ENCODE measurements at regions not wholly inside any gene's neighbourhood (a gene's known extent, or its start where the extent isn't known, plus 50 kb on each side); places are given as distances from the start of the nearest gene placed in this dataset.
"Not testable (repeated sequence)": the region's sequence is repeated elsewhere in the genome, so short reads cannot be mapped to it uniquely, and the experiment has no call there.

GRCh38 chrX:103911236-103911635, 51.2 kb upstream of the TMSB15B start:
- ChIA-PET CTCF (ENCODE audit: partially characterized antibody) (no interaction called here), POLR2A (ENCODE audit: partially characterized antibody) (no interaction called here)
- no peak overlapping the region for H3K27ac ChIP-seq (ENCODE audit: low read depth, low read length)
- Mint-ChIP-seq H3K27me3 (no peaks in the 10 kb centered on the region), H3K9me3 (peaks cover 0 to 3% (median 0%) of the 10 kb centered on the region in 8 donors), H3K27ac (no peak overlapping the region), H3K4me1 (no peaks in the 10 kb centered on the region), H3K4me3 (no peak overlapping the region), H3K36me3 (peaks cover 0 to 3% of the 10 kb centered on the region in 2 donors)
- no peaks in the 10 kb centered on the region for H3K9me3 ChIP-seq (ENCODE audit: control insufficient read depth in 1 of 2, low read length in 2 of 2)
- no peaks in the 10 kb centered on the region for H3K36me3 ChIP-seq (ENCODE audit: insufficient read depth, low read length)
- no peaks in the 10 kb centered on the region for H3K4me1 ChIP-seq (ENCODE audit: insufficient read depth, low read length)
- H3K27me3 ChIP-seq (ENCODE audit: insufficient read depth, low read length), result no peaks in the 10 kb centered on the region
- no peak for DNase-seq
- intact Hi-C loops (cut with micrococcal nuclease), result no loop called here
- no peak overlapping the region for H3K4me3 ChIP-seq (ENCODE audit: low read length in 2 of 2)

- POLR2A ChIA-PET (ENCODE audit: partially characterized antibody), result no interaction called here
- no peak overlapping the region for H3K4me3 Mint-ChIP-seq
- Histone ChIP-seq H3K9me3 (ENCODE audit: control insufficient read depth in 1 of 2, low read length in 2 of 2) (no peaks in the 10 kb centered on the region), H3K4me3 (ENCODE audit: low read length in 2 of 2) (no peak overlapping the region), H3K4me1 (ENCODE audit: insufficient read depth, low read length) (no peaks in the 10 kb centered on the region), H3K27me3 (ENCODE audit: insufficient read depth, low read length) (no peaks in the 10 kb centered on the region), H3K27ac (ENCODE audit: low read depth, low read length) (no peak overlapping the region), H3K36me3 (ENCODE audit: insufficient read depth, low read length) (no peaks in the 10 kb centered on the region)
- no peak overlapping the region for H3K27ac Mint-ChIP-seq
- no peaks in the 10 kb centered on the region for H3K27me3 Mint-ChIP-seq
- no peaks in the 10 kb centered on the region for H3K4me1 Mint-ChIP-seq
- CTCF ChIA-PET (ENCODE audit: partially characterized antibody), result no interaction called here
- H3K36me3 Mint-ChIP-seq, result peaks cover 0 to 3% of the 10 kb centered on the region in 2 donors
- peaks cover 0 to 11% (median 0%) of the 10 kb centered on the region in 8 donors for H3K9me3 Mint-ChIP-seq
- intact Hi-C loops (cut with micrococcal nuclease), result no loop called here
- DNase-seq, result no peak
Observed at GRCh38 chrX:103910430-103910829, 52.0 kb upstream of the TMSB15B start.

- Histone ChIP-seq H3K4me1 (ENCODE audit: insufficient read depth, low read length) (no peaks in the 10 kb centered on the region), H3K4me3 (ENCODE audit: low read length in 2 of 2) (no peak overlapping the region), H3K9me3 (ENCODE audit: control insufficient read depth in 1 of 2, low read length in 2 of 2) (no peaks in the 10 kb centered on the region), H3K27ac (ENCODE audit: low read depth, low read length) (no peak overlapping the region), H3K36me3 (ENCODE audit: insufficient read depth, low read length) (no peaks in the 10 kb centered on the region), H3K27me3 (ENCODE audit: insufficient read depth, low read length) (no peaks in the 10 kb centered on the region)
- intact Hi-C loops (cut with micrococcal nuclease), result no loop called here
- no peaks in the 10 kb centered on the region for H3K27me3 Mint-ChIP-seq
- CTCF ChIA-PET (ENCODE audit: partially characterized antibody), result no interaction called here
- H3K9me3 Mint-ChIP-seq, result peaks cover 0 to 21% (median 2%) of the 10 kb centered on the region in 8 donors
- no peak overlapping the region for H3K4me3 Mint-ChIP-seq
- no peak overlapping the region for H3K27ac Mint-ChIP-seq
- H3K4me1 Mint-ChIP-seq, result no peaks in the 10 kb centered on the region
- no peak for DNase-seq
- POLR2A ChIA-PET (ENCODE audit: partially characterized antibody), result no interaction called here
- no peaks in the 10 kb centered on the region for H3K36me3 Mint-ChIP-seq
Observed at GRCh38 chrX:103904301-103904700, 58.1 kb upstream of the TMSB15B start.

GRCh38 chrX:103902606-103903005, 59.8 kb upstream of the TMSB15B start:
- POLR2A ChIA-PET (ENCODE audit: partially characterized antibody), result not testable (repeated sequence)

GRCh38 chrX:103889216-103889615, 57.2 kb upstream of the RAB9B start:
- Histone ChIP-seq H3K4me3 (ENCODE audit: low read length in 2 of 2) (no peak overlapping the region), H3K9me3 (ENCODE audit: control insufficient read depth in 1 of 2, low read length in 2 of 2) (no peaks in the 10 kb centered on the region), H3K4me1 (ENCODE audit: insufficient read depth, low read length) (no peaks in the 10 kb centered on the region), H3K36me3 (ENCODE audit: insufficient read depth, low read length) (no peaks in the 10 kb centered on the region), H3K27me3 (ENCODE audit: insufficient read depth, low read length) (no peaks in the 10 kb centered on the region), H3K27ac (ENCODE audit: low read depth, low read length) (no peak overlapping the region)
- Mint-ChIP-seq H3K4me1 (no peaks in the 10 kb centered on the region), H3K4me3 (peak overlapping the region in 1 of 8 donors; percentile 32), H3K27ac (no peak overlapping the region), H3K9me3 (peaks cover 0 to 18% (median 3%) of the 10 kb centered on the region in 8 donors), H3K27me3 (peaks cover 0 to 1% of the 10 kb centered on the region in 2 donors), H3K36me3 (peaks cover 0 to 4% of the 10 kb centered on the region in 2 donors)
- ChIA-PET POLR2A (ENCODE audit: partially characterized antibody) (no interaction called here), CTCF (ENCODE audit: partially characterized antibody) (no interaction called here)
- no peak for DNase-seq
- intact Hi-C loops (cut with micrococcal nuclease), result no loop called here

More at GRCh38 chrX:103902606-103903005, 59.8 kb upstream of the TMSB15B start:
- peaks cover 0 to 26% (median 3%) of the 10 kb centered on the region in 8 donors for H3K9me3 Mint-ChIP-seq
- H3K9me3 ChIP-seq (ENCODE audit: control insufficient read depth in 1 of 2, low read length in 2 of 2); intact Hi-C loops (cut with micrococcal nuclease); H3K4me1 Mint-ChIP-seq; CTCF ChIA-PET (ENCODE audit: partially characterized antibody); H3K36me3 Mint-ChIP-seq; H3K27ac ChIP-seq (ENCODE audit: low read depth, low read length); DNase-seq; H3K36me3 ChIP-seq (ENCODE audit: insufficient read depth, low read length); H3K27me3 Mint-ChIP-seq; H3K4me3 ChIP-seq (ENCODE audit: low read length in 2 of 2); H3K27me3 ChIP-seq (ENCODE audit: insufficient read depth, low read length); H3K4me3 Mint-ChIP-seq; H3K27ac Mint-ChIP-seq; H3K4me1 ChIP-seq (ENCODE audit: insufficient read depth, low read length): not testable (repeated sequence)

GRCh38 chrX:103886624-103887023, 54.6 kb upstream of the RAB9B start:
- H3K36me3 ChIP-seq (ENCODE audit: insufficient read depth, low read length), result no peaks in the 10 kb centered on the region
- H3K27me3 ChIP-seq (ENCODE audit: insufficient read depth, low read length), result no peaks in the 10 kb centered on the region
- H3K4me1 ChIP-seq (ENCODE audit: insufficient read depth, low read length), result no peaks in the 10 kb centered on the region
- no peak overlapping the region for H3K4me3 ChIP-seq (ENCODE audit: low read length in 2 of 2)
- no peak overlapping the region for H3K4me3 Mint-ChIP-seq
- H3K9me3 ChIP-seq (ENCODE audit: control insufficient read depth in 1 of 2, low read length in 2 of 2), result no peaks in the 10 kb centered on the region
- no peaks in the 10 kb centered on the region for H3K4me1 Mint-ChIP-seq
- peaks cover 0 to 4% of the 10 kb centered on the region in 2 donors for H3K36me3 Mint-ChIP-seq
- no peak overlapping the region for H3K27ac ChIP-seq (ENCODE audit: low read depth, low read length)
- peaks cover 0 to 1% of the 10 kb centered on the region in 2 donors for H3K27me3 Mint-ChIP-seq
- H3K9me3 Mint-ChIP-seq, result peaks cover 0 to 16% (median 3%) of the 10 kb centered on the region in 8 donors
- ChIA-PET CTCF (ENCODE audit: partially characterized antibody) (no interaction called here), POLR2A (ENCODE audit: partially characterized antibody) (no interaction called here)
- no peak for DNase-seq
- H3K27ac Mint-ChIP-seq, result no peak overlapping the region
- intact Hi-C loops (cut with micrococcal nuclease), result no loop called here

- CTCF ChIA-PET (ENCODE audit: partially characterized antibody), result no interaction called here
- Mint-ChIP-seq H3K27me3 (no peaks in the 10 kb centered on the region), H3K4me3 (no peak overlapping the region), H3K27ac (no peak overlapping the region), H3K9me3 (peaks cover 0 to 14% (median 0%) of the 10 kb centered on the region in 8 donors), H3K36me3 (no peaks in the 10 kb centered on the region), H3K4me1 (no peaks in the 10 kb centered on the region)
- intact Hi-C loops (cut with micrococcal nuclease), result no loop called here
- Histone ChIP-seq H3K4me3 (ENCODE audit: low read length in 2 of 2) (no peak overlapping the region), H3K4me1 (ENCODE audit: insufficient read depth, low read length) (no peaks in the 10 kb centered on the region), H3K9me3 (ENCODE audit: control insufficient read depth in 1 of 2, low read length in 2 of 2) (no peaks in the 10 kb centered on the region), H3K27me3 (ENCODE audit: insufficient read depth, low read length) (no peaks in the 10 kb centered on the region), H3K27ac (ENCODE audit: low read depth, low read length) (no peak overlapping the region), H3K36me3 (ENCODE audit: insufficient read depth, low read length) (no peaks in the 10 kb centered on the region)
- DNase-seq, result no peak
- POLR2A ChIA-PET (ENCODE audit: partially characterized antibody), result no interaction called here
Observed at GRCh38 chrX:103883533-103883932, 51.5 kb upstream of the RAB9B start.

GRCh38 chrX:103882999-103883398, 50.9 kb upstream of the RAB9B start:
- no peaks in the 10 kb centered on the region for H3K27me3 ChIP-seq (ENCODE audit: insufficient read depth, low read length)
- POLR2A ChIA-PET (ENCODE audit: partially characterized antibody), result no interaction called here
- no peak for DNase-seq
- no peak overlapping the region for H3K27ac ChIP-seq (ENCODE audit: low read depth, low read length)
- CTCF ChIA-PET (ENCODE audit: partially characterized antibody), result no interaction called here
- no peaks in the 10 kb centered on the region for H3K9me3 ChIP-seq (ENCODE audit: control insufficient read depth in 1 of 2, low read length in 2 of 2)
- no peaks in the 10 kb centered on the region for H3K36me3 Mint-ChIP-seq
- no peaks in the 10 kb centered on the region for H3K4me1 ChIP-seq (ENCODE audit: insufficient read depth, low read length)
- no peaks in the 10 kb centered on the region for H3K36me3 ChIP-seq (ENCODE audit: insufficient read depth, low read length)
- intact Hi-C loops (cut with micrococcal nuclease), result no loop called here
- no peak overlapping the region for H3K4me3 ChIP-seq (ENCODE audit: low read length in 2 of 2)
- H3K9me3 Mint-ChIP-seq, result peaks cover 0 to 14% (median 0%) of the 10 kb centered on the region in 8 donors
- H3K4me1 Mint-ChIP-seq, result no peaks in the 10 kb centered on the region
- no peaks in the 10 kb centered on the region for H3K27me3 Mint-ChIP-seq
- H3K4me3 Mint-ChIP-seq, result no peak overlapping the region
- no peak overlapping the region for H3K27ac Mint-ChIP-seq

Measured in CD4-positive, alpha-beta memory T cell (primary cell).